ENCODE measurements at regions not wholly inside any gene's neighbourhood (a gene's known extent, or its start where the extent isn't known, plus 50 kb on each side); places are given as distances from the start of the nearest gene placed in this dataset.

DNA sequence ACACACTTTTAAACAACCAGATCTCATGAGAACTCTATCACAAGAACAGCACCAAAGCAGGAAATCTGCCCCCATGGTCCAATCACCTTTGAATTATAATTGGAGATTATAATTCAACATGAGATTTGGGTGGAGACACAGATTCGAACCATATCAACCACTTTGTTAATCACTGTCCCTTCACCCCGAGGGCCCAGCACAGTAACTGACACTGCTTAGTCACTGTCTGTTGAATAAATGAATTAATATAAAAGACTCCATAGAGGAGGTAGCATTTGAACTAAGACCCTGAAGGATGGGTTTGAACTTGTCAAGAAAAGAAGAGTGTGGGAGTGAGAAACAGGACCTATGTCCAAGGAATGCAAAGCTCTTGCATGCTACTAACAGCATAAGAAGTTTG is 276.4 kb downstream of the SHOX2 start:
- DNase-seq = no peak
- ATAC-seq = no peak
- Histone ChIP-seq H3K4me1 (ENCODE audit: control insufficient read depth, insufficient read depth, low read length) (peaks cover 3% of the 10 kb centered on the region), H3K4me3 (ENCODE audit: low read length) (no peak overlapping the region), H3K9me3 (ENCODE audit: control insufficient read depth, low read length) (peaks cover 4% of the 10 kb centered on the region), H3K27me3 (ENCODE audit: control insufficient read depth, insufficient read depth) (no peaks in the 10 kb centered on the region), H3K27ac (ENCODE audit: low read length) (no peak overlapping the region)
- WGBS = 61% methylated on average over 2 of the region's 2 CpGs
- intact Hi-C loops (cut with DNase I) = no loop called here

DNA sequence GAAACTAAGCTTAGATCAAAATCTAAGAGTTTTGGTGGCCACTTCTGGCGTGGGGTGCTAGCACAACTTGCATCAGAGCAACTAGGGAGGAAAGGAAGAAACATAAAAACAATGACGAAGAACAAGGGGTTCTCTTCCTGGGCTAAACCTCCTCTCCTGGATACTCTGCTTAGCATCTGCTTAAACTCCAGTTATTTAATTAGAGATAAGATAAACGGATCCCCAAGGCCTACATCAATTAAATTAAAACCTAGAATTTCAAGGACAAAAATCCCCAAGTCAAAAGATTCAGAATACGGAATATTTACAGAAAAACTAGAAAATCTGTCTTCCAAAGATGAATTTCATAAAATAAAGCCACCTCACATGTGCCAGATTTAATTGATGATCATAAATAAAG is 281.9 kb downstream of the SHOX2 start:
- DNase-seq (no peak), ATAC-seq (no peak)
- intact Hi-C loops (cut with DNase I) = no loop called here
- Histone ChIP-seq H3K27ac (ENCODE audit: low read length) (no peak overlapping the region), H3K4me1 (ENCODE audit: control insufficient read depth, insufficient read depth, low read length) (no peaks in the 10 kb centered on the region), H3K27me3 (ENCODE audit: control insufficient read depth, insufficient read depth) (no peaks in the 10 kb centered on the region), H3K4me3 (ENCODE audit: low read length) (no peak overlapping the region), H3K9me3 (ENCODE audit: control insufficient read depth, low read length) (peaks cover 4% of the 10 kb centered on the region)
- 72% methylated on average over 4 of the region's 4 CpGs for WGBS

DNA sequence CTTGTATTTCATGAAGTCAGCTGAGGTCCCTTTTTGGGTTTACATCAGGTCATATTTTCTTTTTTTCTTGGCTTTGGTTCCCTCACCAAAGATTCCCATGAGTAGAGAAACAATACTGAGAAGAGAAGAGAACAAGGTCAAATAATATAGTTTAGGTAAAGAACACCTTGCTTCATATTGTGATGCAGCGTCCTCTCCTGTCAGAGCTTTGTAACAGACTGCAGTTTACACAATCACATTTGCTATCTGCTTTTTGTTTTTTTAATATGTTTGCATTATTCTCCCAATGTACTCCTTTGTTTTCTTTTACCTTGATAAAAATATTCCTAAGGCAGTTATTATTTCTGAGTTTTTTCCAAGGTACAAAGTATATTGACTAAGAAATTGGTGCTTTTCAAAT is 283.2 kb downstream of the SHOX2 start:
- no peaks in the 10 kb centered on the region for H3K9me3 ChIP-seq (ENCODE audit: control insufficient read depth, low read length)
- 86% methylated on average over 1 of the region's 1 CpG for WGBS

DNA sequence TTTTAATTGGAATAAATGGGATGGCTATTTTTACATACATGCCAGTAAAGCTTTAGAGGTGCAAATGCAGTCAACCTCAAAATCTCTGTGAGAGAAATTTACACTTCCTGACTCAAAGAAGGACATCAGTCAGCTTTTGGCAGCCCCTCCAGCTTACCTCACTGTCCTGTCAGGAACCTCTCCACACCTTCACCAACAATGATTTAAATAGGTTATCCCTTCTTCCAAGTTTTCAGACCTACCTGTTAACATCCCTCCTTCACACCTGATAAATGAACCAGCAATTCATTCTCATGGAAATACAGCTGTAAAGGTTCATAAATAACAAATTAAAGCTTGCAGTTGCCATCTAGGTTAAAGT is 286.1 kb downstream of the SHOX2 start:
- no peak for ATAC-seq
- Histone ChIP-seq H3K4me1 (ENCODE audit: control insufficient read depth, insufficient read depth, low read length) (no peaks in the 10 kb centered on the region), H3K27ac (ENCODE audit: low read length) (no peak overlapping the region), H3K27me3 (ENCODE audit: control insufficient read depth, insufficient read depth) (no peaks in the 10 kb centered on the region), H3K4me3 (ENCODE audit: low read length) (no peak overlapping the region), H3K9me3 (ENCODE audit: control insufficient read depth, low read length) (no peaks in the 10 kb centered on the region)
- intact Hi-C loops (cut with DNase I) = no loop called here
- DNase-seq = no peak

More for the DNA sequence above, 283.2 kb downstream of the SHOX2 start:
- ATAC-seq (no peak), DNase-seq (no peak)
- Histone ChIP-seq H3K27ac (ENCODE audit: low read length) (no peak overlapping the region), H3K4me1 (ENCODE audit: control insufficient read depth, insufficient read depth, low read length) (no peaks in the 10 kb centered on the region), H3K4me3 (ENCODE audit: low read length) (no peak overlapping the region), H3K27me3 (ENCODE audit: control insufficient read depth, insufficient read depth) (no peaks in the 10 kb centered on the region)
- intact Hi-C loops (cut with DNase I) = no loop called here

DNA sequence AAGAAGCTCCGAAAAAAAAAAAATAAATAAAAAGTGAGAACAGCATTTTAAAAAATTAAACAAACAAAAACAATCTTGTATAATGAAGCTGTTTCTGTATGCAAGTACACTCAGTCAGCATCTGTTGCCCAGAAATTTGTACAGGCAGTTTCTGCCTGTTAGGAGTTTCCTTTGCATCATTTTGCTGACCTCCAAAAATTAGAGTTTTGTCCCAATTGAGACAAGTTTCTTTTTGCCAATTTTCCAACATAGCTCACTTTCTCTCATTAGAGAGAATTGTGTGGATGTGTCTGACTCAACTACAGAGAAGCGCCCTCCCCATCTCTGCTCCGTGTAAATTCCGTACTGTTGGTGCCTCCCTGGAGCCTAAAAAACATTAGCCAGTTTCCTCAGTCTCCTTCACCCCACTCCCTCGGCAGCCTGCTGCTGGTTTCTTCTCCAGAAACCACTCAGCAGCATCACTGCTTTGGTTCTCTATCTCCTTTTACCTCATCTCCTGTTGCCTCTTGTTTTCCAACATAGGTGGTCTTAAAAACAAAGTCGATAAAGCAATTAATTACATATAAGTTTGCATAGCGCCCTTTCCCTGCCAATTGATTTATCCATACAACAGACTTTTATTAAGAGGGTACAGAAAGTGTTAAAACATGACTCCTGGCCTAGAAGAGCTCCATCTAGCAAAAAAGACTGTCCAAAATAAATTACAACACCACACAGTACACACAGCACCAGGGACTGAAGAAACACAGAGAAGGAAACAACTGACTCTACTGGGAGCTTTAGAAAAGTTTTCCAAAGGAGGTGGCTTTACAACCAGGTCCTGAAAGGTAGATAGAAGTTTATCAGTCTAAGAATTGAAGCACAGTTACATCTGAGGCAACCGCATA is 286.7 kb downstream of the SHOX2 start:
- intact Hi-C loops (cut with DNase I) = no loop called here
- DNase-seq (peak in 1 of 3 donors; percentile 30), ATAC-seq (peak in 1 of 2 donors; percentile 82)
- H3K4me3 ChIP-seq (ENCODE audit: low read length) = no peak overlapping the region
- H3K27me3 ChIP-seq (ENCODE audit: control insufficient read depth, insufficient read depth) = no peaks in the 10 kb centered on the region
- WGBS = 39% methylated on average over 8 of the region's 8 CpGs
- no peaks in the 10 kb centered on the region for H3K9me3 ChIP-seq (ENCODE audit: control insufficient read depth, low read length)
- no peak overlapping the region for H3K27ac ChIP-seq (ENCODE audit: low read length)
- no peaks in the 10 kb centered on the region for H3K4me1 ChIP-seq (ENCODE audit: control insufficient read depth, insufficient read depth, low read length)

DNA sequence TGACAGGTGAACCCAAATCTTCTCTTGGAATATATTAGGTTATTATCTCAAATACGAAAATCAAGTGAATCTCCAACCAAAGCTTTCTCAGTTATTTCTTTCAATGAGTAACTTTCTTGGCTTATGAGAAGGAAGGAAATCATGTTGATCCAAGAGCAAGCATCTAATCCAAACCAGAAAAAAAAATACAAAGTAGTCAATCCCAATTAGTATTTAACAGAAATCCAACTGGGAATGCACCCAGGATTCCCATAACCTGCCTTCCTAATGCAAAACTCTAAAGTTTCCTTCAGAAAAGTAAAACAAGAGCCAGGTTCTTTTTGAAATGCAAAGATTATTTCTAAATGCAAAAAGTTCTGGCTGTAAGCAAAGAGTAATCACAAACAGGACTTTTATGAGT is 289.3 kb downstream of the SHOX2 start:
- intact Hi-C loops (cut with DNase I) = no loop called here
- Histone ChIP-seq H3K4me1 (ENCODE audit: control insufficient read depth, insufficient read depth, low read length) (no peaks in the 10 kb centered on the region), H3K27ac (ENCODE audit: low read length) (no peak overlapping the region), H3K9me3 (ENCODE audit: control insufficient read depth, low read length) (no peaks in the 10 kb centered on the region), H3K4me3 (ENCODE audit: low read length) (no peak overlapping the region), H3K27me3 (ENCODE audit: control insufficient read depth, insufficient read depth) (no peaks in the 10 kb centered on the region)
- WGBS = 51% methylated on average over 1 of the region's 1 CpG
- DNase-seq (no peak), ATAC-seq (no peak)

DNA sequence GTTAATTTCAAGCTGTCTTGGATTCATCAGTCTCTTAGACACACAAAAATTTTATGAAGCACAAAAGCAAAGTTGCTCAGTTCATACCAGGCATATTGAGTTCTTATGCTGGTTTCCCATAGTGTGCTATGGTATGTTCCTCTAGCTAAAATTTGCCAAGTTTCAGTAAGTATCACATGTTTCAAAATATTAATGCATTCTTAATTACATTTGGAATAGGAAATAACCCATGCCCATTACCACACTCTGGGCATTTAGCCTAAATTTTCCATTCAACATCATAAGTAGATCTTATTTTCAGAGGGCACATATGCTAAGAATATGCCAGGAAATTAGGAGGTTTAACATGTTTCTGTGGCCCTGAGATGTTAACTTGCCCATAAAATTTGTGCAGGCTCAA is 289.9 kb downstream of the SHOX2 start:
- Histone ChIP-seq H3K4me1 (ENCODE audit: control insufficient read depth, insufficient read depth, low read length) (no peaks in the 10 kb centered on the region), H3K9me3 (ENCODE audit: control insufficient read depth, low read length) (no peaks in the 10 kb centered on the region), H3K27me3 (ENCODE audit: control insufficient read depth, insufficient read depth) (no peaks in the 10 kb centered on the region), H3K27ac (ENCODE audit: low read length) (no peak overlapping the region), H3K4me3 (ENCODE audit: low read length) (no peak overlapping the region)
- no peak for DNase-seq
- intact Hi-C loops (cut with DNase I) = no loop called here
- ATAC-seq = no peak

DNA sequence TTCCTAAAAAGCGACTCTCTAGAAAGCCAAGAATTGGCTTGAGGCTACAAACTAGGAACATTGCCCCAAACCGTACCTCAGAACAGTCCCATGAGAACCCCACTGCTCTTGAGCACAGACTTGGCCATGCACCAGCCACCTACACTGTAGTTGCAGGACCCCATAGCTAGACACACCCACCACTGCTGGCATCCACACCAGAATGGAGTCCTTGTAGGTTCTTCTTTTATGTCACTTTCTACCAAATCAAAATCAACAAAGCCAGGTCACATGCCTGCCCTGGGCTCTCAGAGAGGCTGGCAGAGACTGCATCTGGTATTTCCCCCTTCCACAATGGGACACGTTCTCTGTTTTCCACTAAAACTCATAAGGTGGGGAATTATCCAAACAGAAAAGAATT is 290.5 kb downstream of the SHOX2 start:
- Histone ChIP-seq H3K4me1 (ENCODE audit: control insufficient read depth, insufficient read depth, low read length) (no peaks in the 10 kb centered on the region), H3K4me3 (ENCODE audit: low read length) (no peak overlapping the region), H3K27me3 (ENCODE audit: control insufficient read depth, insufficient read depth) (no peaks in the 10 kb centered on the region), H3K9me3 (ENCODE audit: control insufficient read depth, low read length) (no peaks in the 10 kb centered on the region), H3K27ac (ENCODE audit: low read length) (no peak overlapping the region)
- intact Hi-C loops (cut with DNase I) = no loop called here
- DNase-seq = no peak
- ATAC-seq = no peak
- 66% methylated on average over 3 of the region's 3 CpGs for WGBS

DNA sequence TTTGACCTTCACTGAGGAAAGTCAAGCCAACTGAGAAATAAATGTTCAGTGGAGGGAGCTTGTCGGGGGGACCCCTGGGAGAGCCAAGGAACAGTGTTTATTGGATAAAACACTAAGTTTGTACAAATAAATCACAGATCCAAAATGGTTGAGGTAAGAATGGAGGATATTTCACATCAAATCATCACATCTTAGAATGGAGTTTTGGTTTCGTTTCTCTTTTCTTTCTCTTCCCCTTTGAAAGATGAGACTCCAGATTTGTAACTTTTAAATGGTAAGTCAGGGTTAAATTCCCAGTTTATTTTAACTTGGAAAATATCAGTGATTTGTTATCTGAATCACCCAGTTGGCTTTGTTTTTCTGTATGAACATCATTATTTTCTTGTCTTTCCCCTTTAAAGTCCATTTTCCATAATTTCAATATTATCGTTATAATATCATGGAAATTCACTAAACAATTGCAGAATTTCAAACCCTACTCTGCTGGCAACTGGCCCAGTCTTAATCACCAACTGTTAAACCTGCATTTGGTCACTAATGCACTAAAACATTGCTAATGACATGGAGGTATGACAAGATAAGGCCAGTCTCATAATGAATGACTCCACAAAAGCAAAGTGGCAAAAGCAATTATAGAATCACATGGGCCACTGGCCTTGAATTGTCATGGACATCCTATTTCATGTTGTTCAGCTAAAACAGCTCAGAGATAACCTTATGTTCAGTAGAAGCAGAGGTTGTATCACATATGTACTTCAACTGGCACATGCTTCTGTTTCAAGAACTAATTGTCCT is 295.1 kb downstream of the SHOX2 start:
- ATAC-seq (no peak), DNase-seq (no peak)
- 76% methylated on average over 3 of the region's 3 CpGs for WGBS
- H3K4me3 ChIP-seq (ENCODE audit: low read length) = no peak overlapping the region
- no peak overlapping the region for H3K27ac ChIP-seq (ENCODE audit: low read length)
- no peaks in the 10 kb centered on the region for H3K4me1 ChIP-seq (ENCODE audit: control insufficient read depth, insufficient read depth, low read length)
- no peaks in the 10 kb centered on the region for H3K9me3 ChIP-seq (ENCODE audit: control insufficient read depth, low read length)
- H3K27me3 ChIP-seq (ENCODE audit: control insufficient read depth, insufficient read depth) = no peaks in the 10 kb centered on the region
- intact Hi-C loops (cut with DNase I) = no loop called here

DNA sequence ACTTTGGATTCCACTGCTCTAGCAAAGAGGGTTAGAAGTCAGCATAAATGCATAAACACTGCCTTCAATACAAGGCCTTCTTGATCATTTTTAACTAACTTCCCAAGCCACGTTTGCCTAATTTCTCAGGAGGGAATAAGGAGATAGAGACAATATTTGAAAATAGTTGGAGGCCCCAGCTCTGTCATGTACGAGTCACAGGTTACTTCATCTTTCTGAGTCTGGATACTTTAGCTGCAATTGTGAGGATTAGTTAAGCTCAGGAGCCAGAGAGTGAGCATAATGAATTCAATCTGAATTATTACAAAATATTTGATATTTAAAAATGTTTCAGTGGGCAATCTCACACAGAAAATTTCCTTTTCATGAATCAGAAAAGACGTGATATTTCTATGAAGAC is 298.9 kb downstream of the SHOX2 start:
- no peak overlapping the region for H3K4me3 ChIP-seq (ENCODE audit: low read length)
- no peaks in the 10 kb centered on the region for H3K9me3 ChIP-seq (ENCODE audit: control insufficient read depth, low read length)
- no peaks in the 10 kb centered on the region for H3K4me1 ChIP-seq (ENCODE audit: control insufficient read depth, insufficient read depth, low read length)
- intact Hi-C loops (cut with DNase I) = no loop called here
- no peak for ATAC-seq
- no peak overlapping the region for H3K27ac ChIP-seq (ENCODE audit: low read length)
- no peak for DNase-seq
- WGBS = 66% methylated on average over 3 of the region's 3 CpGs
- no peaks in the 10 kb centered on the region for H3K27me3 ChIP-seq (ENCODE audit: control insufficient read depth, insufficient read depth)

DNA sequence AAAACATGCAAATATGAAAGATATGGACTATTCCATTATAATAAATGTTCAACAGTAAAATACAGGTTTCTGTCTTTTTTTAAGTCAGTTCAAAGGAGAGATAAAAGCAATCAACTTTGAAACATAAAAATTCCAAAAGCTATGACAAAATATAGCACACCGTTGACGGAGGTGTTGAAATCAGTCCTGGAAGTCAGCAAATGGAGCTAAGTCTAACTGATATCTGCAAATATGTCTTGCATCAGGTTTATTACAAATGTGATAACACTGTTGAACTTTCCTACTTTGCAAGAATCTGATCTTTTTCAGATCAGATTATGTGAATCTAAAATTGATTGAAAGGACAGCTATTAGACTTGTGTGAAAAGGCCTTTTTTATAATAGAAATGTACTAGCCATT is 300.7 kb downstream of the SHOX2 start:
- ATAC-seq = no peak
- H3K27ac ChIP-seq (ENCODE audit: low read length) = no peak overlapping the region
- H3K4me3 ChIP-seq (ENCODE audit: low read length) = no peak overlapping the region
- H3K9me3 ChIP-seq (ENCODE audit: control insufficient read depth, low read length) = no peaks in the 10 kb centered on the region
- no peaks in the 10 kb centered on the region for H3K4me1 ChIP-seq (ENCODE audit: control insufficient read depth, insufficient read depth, low read length)
- intact Hi-C loops (cut with DNase I) = no loop called here
- 79% methylated on average over 2 of the region's 2 CpGs for WGBS
- DNase-seq = no peak
- H3K27me3 ChIP-seq (ENCODE audit: control insufficient read depth, insufficient read depth) = no peaks in the 10 kb centered on the region
